ACC112 (cell line): ENCODE measurements at regions not wholly inside any gene's neighbourhood (a gene's known extent, or its start where the extent isn't known, plus 50 kb on each side); places are given as distances from the start of the nearest gene placed in this dataset.

Source experiments
- H2AFZ ChIP-seq: fragments of 200-600 bp; sonication (generic); one replicate; pipeline ENCODE4 v1.6.0; 2017; ENCODE audit warnings: antibody characterized with exemption, low read length; ENCODE audit not compliant: unreplicated experiment
- H3K27ac ChIP-seq: fragments of 200-600 bp; sonication (generic); 2 replicates; pipeline ENCODE4 v1.5.1; 2014; ENCODE audit warnings: low read depth, mild to moderate bottlenecking, antibody characterized with exemption, low read length, moderate library complexity
- H3K27me3 ChIP-seq: fragments of 200-600 bp; sonication (generic); 2 replicates; pipeline ENCODE4 v1.6.1; 2014; ENCODE audit warnings: mild to moderate bottlenecking, antibody characterized with exemption, low read length, moderate library complexity, mixed read lengths; ENCODE audit not compliant: insufficient read depth
- H3K36me3 ChIP-seq: fragments of 200-600 bp; sonication (generic); 2 replicates; pipeline ENCODE4 v1.6.1; 2016; ENCODE audit warnings: mild to moderate bottlenecking, antibody characterized with exemption, low read length, moderate library complexity, mixed read lengths; ENCODE audit not compliant: insufficient read depth
- H3K4me1 ChIP-seq: fragments of 200-600 bp; sonication (generic); one replicate; pipeline ENCODE4 v1.6.1; 2016; ENCODE audit warnings: low read length, mixed read lengths; ENCODE audit not compliant: insufficient read depth, unreplicated experiment, control insufficient read depth
- H3K4me3 ChIP-seq: fragments of 200-600 bp; sonication (generic); 2 replicates; pipeline ENCODE4 v1.5.1; 2014; ENCODE audit warnings: mild to moderate bottlenecking, low read depth, low read length
- H3K79me2 ChIP-seq: fragments of 200-600 bp; sonication (generic); one replicate; pipeline ENCODE4 v1.6.0; 2016; ENCODE audit warnings: low read length; ENCODE audit not compliant: control insufficient read depth, unreplicated experiment, insufficient read depth

GRCh38 chr13:104895521-104895920 lies 1639.9 kb downstream of the EFNB2 start:
- Histone ChIP-seq H3K27me3 (no peaks in the 10 kb centered on the region), H3K36me3 (no peaks in the 10 kb centered on the region), H3K4me3 (no peak overlapping the region), H3K27ac (no peak overlapping the region), H2AFZ (peak overlapping the region; percentile 25), H3K79me2 (no peaks in the 10 kb centered on the region), H3K4me1 (no peaks in the 10 kb centered on the region)

- no peaks in the 10 kb centered on the region for H3K27me3 ChIP-seq
- no peak overlapping the region for H2AFZ ChIP-seq
- H3K4me1 ChIP-seq, result no peaks in the 10 kb centered on the region
- H3K27ac ChIP-seq, result no peak overlapping the region
- no peaks in the 10 kb centered on the region for H3K79me2 ChIP-seq
- no peaks in the 10 kb centered on the region for H3K36me3 ChIP-seq
- H3K4me3 ChIP-seq, result no peak overlapping the region
Measured at GRCh38 chr13:104875038-104875754, 1660.3 kb downstream of the EFNB2 start.

DNA sequence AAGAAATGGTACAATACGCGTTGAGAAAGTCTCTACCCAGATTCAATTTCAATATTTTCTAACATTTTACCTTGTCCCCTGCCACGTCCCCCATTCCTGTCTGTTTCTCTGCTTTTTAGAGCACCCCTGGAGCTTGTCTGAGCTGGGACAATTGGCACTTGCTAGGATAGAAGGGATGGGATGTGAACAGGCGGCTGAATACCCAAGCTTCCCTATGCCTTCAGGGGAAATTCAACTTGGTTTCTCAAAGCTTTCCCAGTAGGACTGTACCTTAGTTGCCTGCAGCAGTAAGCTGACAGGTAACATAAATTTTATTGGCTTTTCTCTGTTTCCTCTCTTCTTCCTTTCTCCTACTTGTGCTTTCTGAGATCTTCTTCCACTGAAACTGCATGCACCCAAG lies 1663.3 kb downstream of the EFNB2 start:
- Histone ChIP-seq H2AFZ (no peak overlapping the region), H3K4me1 (no peaks in the 10 kb centered on the region), H3K4me3 (no peak overlapping the region), H3K79me2 (no peaks in the 10 kb centered on the region), H3K27ac (no peak overlapping the region), H3K27me3 (no peaks in the 10 kb centered on the region), H3K36me3 (no peaks in the 10 kb centered on the region)

GRCh38 chr13:104871456-104871855 lies 1664.0 kb downstream of the EFNB2 start:
- Histone ChIP-seq H3K27ac (no peak overlapping the region), H3K4me1 (no peaks in the 10 kb centered on the region), H2AFZ (no peak overlapping the region), H3K27me3 (no peaks in the 10 kb centered on the region), H3K79me2 (no peaks in the 10 kb centered on the region), H3K4me3 (no peak overlapping the region), H3K36me3 (no peaks in the 10 kb centered on the region)

GRCh38 chr13:104869501-104869900 lies 1666.0 kb downstream of the EFNB2 start:
- peak overlapping the region; percentile 50 for H2AFZ ChIP-seq
- no peak overlapping the region for H3K4me3 ChIP-seq
- no peak overlapping the region for H3K27ac ChIP-seq
- no peaks in the 10 kb centered on the region for H3K4me1 ChIP-seq
- H3K27me3 ChIP-seq, result no peaks in the 10 kb centered on the region
- no peaks in the 10 kb centered on the region for H3K36me3 ChIP-seq
- H3K79me2 ChIP-seq, result no peaks in the 10 kb centered on the region

GRCh38 chr13:104868806-104869205 lies 1666.7 kb downstream of the EFNB2 start:
- no peak overlapping the region for H3K27ac ChIP-seq

GRCh38 chr13:104855581-104855980 lies 1679.9 kb downstream of the EFNB2 start:
- H3K79me2 ChIP-seq, result no peaks in the 10 kb centered on the region
- H3K27ac ChIP-seq, result no peak overlapping the region
- H2AFZ ChIP-seq, result no peak overlapping the region
- no peaks in the 10 kb centered on the region for H3K27me3 ChIP-seq
- H3K4me1 ChIP-seq, result no peaks in the 10 kb centered on the region
- no peak overlapping the region for H3K4me3 ChIP-seq
- H3K36me3 ChIP-seq, result no peaks in the 10 kb centered on the region

More at GRCh38 chr13:104868806-104869205, 1666.7 kb downstream of the EFNB2 start:
- no peaks in the 10 kb centered on the region for H3K36me3 ChIP-seq
- peak overlapping the region; percentile 43; the same call in 1 of the 2 replicates for H3K4me3 ChIP-seq
- H3K79me2 ChIP-seq, result no peaks in the 10 kb centered on the region
- H3K4me1 ChIP-seq, result no peaks in the 10 kb centered on the region
- no peaks in the 10 kb centered on the region for H3K27me3 ChIP-seq
- no peak overlapping the region for H2AFZ ChIP-seq

- no peak overlapping the region for H3K4me3 ChIP-seq
- H2AFZ ChIP-seq, result no peak overlapping the region
- no peaks in the 10 kb centered on the region for H3K36me3 ChIP-seq
- H3K27ac ChIP-seq, result no peak overlapping the region
- H3K79me2 ChIP-seq, result no peaks in the 10 kb centered on the region
- H3K27me3 ChIP-seq, result no peaks in the 10 kb centered on the region
- no peaks in the 10 kb centered on the region for H3K4me1 ChIP-seq
Measured at GRCh38 chr13:104854698-104855097, 1680.8 kb downstream of the EFNB2 start.

GRCh38 chr13:104854007-104854406 lies 1681.5 kb downstream of the EFNB2 start:
- no peaks in the 10 kb centered on the region for H3K4me1 ChIP-seq
- H3K36me3 ChIP-seq, result no peaks in the 10 kb centered on the region
- no peak overlapping the region for H2AFZ ChIP-seq
- H3K27me3 ChIP-seq, result no peaks in the 10 kb centered on the region
- H3K4me3 ChIP-seq, result no peak overlapping the region
- H3K79me2 ChIP-seq, result no peaks in the 10 kb centered on the region
- H3K27ac ChIP-seq, result no peak overlapping the region

DNA sequence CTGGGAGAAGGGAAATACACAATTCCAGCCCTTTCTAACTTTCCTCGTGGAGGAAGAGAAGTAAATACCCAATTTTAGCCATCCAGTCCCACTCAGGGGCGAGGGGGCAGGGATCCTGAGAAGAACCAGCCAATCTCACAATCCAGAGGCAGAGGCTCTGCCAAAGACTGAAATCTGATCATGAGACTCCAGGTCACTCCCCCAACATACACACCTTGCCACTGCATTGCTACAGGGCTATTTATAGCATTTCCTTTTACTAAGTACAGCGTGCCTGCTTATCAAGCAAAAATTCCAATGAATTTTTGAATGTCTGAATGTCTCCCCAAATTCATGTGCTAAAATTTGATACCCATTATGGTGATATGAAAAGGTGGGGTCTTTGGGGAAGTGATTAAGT lies 1687.5 kb downstream of the EFNB2 start:
- Histone ChIP-seq H3K4me3 (no peak overlapping the region), H3K4me1 (no peaks in the 10 kb centered on the region), H2AFZ (no peak overlapping the region), H3K27me3 (no peaks in the 10 kb centered on the region), H3K79me2 (no peaks in the 10 kb centered on the region), H3K36me3 (no peaks in the 10 kb centered on the region), H3K27ac (no peak overlapping the region)

- Histone ChIP-seq H3K79me2 (no peaks in the 10 kb centered on the region), H3K27ac (no peak overlapping the region), H3K36me3 (no peaks in the 10 kb centered on the region), H3K4me1 (no peaks in the 10 kb centered on the region), H3K4me3 (no peak overlapping the region), H3K27me3 (no peaks in the 10 kb centered on the region), H2AFZ (no peak overlapping the region)
Measured at GRCh38 chr13:104843401-104843800, 1692.1 kb downstream of the EFNB2 start.
